Skin epidermis (tissue), 12 donors: ENCODE measurements at regions not wholly inside any gene's neighbourhood (a gene's known extent, or its start where the extent isn't known, plus 50 kb on each side); places are given as distances from the start of the nearest gene placed in this dataset.
A peak's percentile ranks its signal among the peaks of the same experiment; 100 is the strongest.
"Not testable (repeated sequence)": the region's sequence is repeated elsewhere in the genome, so short reads cannot be mapped to it uniquely, and the experiment has no call there.

Experiments used
- H3K27ac ChIP-seq, 21 experiments: fragments of 200-600 bp; sonication (generic) in 11 of 21; one replicate each; pipeline ENCODE4 v1.5.0; 2020; ENCODE audit warnings: mild to moderate bottlenecking in 3 of 21, inconsistent platforms in 2 of 21, moderate library complexity in 2 of 21
- H3K4me3 ChIP-seq, 7 experiments: fragments of 200-600 bp; sonication (generic) in 2 of 7; one replicate each; pipeline ENCODE4 v1.5.0; 2020; ENCODE audit warnings: inconsistent platforms in 2 of 7, mild to moderate bottlenecking in 2 of 7, moderate library complexity in 1 of 7

DNA sequence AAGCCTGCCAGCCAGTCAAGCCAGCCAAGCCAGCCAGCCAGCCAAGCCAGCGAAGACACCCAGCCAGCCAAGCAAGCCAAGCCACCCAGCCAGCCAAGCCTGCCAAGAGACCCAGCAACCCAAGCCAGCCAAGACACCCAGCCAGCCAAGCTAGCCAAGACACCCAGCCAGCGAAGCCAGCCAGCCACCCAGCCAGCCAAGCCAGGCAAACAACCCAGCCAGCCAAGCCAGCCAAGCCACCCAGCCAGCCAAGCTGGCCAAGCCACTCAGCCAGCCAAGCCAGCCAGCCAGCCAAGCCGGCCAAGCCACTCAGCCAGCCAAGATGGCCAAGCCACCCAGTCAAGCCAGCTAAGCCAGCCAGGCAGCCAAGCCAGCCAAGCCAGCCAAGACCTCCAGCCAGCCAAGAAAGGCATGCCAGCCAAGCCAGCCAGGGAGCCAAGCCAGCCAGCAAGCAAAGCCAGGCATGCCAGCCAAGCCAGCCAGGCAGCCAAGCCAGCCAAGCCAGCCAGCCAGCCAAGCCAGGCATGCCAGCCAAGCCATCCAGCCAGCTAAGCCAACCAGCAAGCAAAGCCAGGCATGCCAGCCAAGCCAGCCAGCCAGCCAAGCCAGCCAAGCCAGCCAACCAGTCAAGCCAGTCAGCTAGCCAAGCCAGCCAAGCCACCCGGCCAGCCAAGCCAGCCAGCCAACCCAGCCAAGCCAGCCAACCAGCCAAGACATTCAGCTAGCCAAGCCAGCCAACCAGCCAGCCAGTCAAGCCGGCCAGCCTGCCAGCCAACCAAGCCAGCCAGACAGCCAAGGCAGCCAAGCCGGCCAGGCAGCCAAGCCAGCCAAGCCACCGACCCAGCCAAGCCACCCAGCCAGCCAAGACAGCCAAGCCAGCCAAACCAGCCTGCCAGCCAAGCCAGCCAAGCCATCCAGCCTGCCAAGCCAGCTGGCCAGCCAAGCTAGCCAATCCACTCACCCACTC, 323.8 kb upstream of the PLGLB2 start:
- not testable (repeated sequence) for H3K4me3 ChIP-seq, H3K27ac ChIP-seq

DNA sequence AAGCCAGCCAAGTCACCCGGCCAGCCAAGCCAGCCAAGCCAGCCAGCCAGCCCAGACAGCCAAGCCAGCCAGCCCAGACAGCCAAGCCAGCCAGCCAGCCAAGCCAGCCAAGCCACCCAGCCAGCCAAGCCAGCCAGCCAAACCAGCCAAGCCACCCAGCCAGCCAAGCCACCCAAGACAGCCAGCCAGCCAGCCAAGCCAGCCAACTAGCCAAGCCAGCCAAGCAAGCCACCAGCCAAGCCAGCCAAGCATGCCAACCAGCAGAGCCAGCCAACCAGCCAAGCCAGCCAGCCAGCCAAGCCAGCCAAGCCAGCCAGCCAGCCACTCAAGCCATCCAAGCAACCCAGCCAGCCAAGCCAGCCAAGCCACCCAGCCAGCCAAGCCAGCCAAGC, 323.1 kb upstream of the PLGLB2 start:
- not testable (repeated sequence) for H3K4me3 ChIP-seq, H3K27ac ChIP-seq

GRCh38 chr2:87425191-87425590, 322.7 kb upstream of the PLGLB2 start:
- not testable (repeated sequence) for H3K27ac ChIP-seq, H3K4me3 ChIP-seq

- H3K27ac ChIP-seq, H3K4me3 ChIP-seq: not testable (repeated sequence)
These were observed 322.2 kb upstream of the PLGLB2 start for GRCh38 chr2:87425717-87426116.

DNA sequence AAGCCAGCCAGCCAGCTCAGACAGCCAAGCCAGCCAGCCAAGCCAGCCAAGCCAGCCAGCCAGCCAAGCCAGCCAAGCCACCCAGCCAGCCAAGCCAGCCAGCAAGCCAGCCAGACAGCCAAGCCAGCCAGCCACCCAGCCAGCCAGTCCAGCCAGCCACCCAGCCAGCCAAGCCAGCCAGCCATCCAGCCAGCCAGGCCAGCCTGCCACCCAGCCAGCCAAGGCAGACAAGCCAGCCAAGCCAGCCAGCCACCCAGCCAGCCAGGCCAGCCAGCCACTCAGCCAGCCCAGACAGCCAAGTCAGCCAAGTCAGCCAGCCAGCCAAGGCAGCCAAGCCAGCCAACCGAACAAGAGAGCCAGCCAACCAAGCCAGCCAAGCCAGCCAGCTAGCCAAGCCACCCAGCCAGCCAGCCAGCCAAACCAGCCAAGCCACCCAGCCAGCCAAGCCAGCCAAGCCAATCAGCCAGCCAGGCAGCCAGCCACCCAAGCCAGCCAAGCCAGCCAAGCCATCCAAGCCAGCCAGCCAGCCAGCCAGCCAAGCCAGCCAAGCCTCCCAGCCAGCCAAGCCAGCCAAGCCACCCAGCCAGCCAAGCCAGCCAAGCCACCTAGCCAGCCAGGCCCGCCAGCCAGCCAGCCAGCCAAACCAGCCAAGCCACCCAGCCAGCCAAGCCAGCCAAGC, 319.3 kb upstream of the PLGLB2 start:
- H3K4me3 ChIP-seq, H3K27ac ChIP-seq: not testable (repeated sequence)

GRCh38 chr2:87429206-87429930, 318.5 kb upstream of the PLGLB2 start:
- H3K27ac ChIP-seq = not testable (repeated sequence)

GRCh38 chr2:87429931-87430275, 318.0 kb upstream of the PLGLB2 start:
- not testable (repeated sequence) for H3K27ac ChIP-seq, H3K4me3 ChIP-seq

More at GRCh38 chr2:87429206-87429930, 318.5 kb upstream of the PLGLB2 start:
- not testable (repeated sequence) for H3K4me3 ChIP-seq

- not testable (repeated sequence) for H3K27ac ChIP-seq, H3K4me3 ChIP-seq
These were observed 316.8 kb upstream of the PLGLB2 start for GRCh38 chr2:87431051-87431450.

- not testable (repeated sequence) for H3K4me3 ChIP-seq, H3K27ac ChIP-seq
These were observed 315.0 kb upstream of the PLGLB2 start for GRCh38 chr2:87432711-87433453.

DNA sequence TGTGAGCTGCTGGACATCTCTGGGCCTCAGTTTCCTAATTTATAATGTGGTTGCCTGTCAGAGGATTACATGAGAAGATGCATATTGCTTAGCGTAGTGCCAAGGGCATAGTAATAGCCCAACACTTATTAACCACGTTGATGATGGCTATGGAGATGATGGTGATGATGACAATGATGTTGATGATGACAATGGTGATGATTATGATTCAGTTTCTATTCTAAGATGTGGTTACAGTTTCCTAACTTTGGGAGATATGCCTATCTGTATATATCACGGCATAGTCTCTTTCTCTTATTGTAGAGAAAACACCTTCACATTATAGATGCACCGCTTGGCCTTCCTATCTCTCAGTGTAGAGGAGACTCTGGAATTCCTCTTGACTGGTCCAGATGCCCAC, 311.9 kb upstream of the PLGLB2 start:
- H3K27ac ChIP-seq, H3K4me3 ChIP-seq: not testable (repeated sequence)

DNA sequence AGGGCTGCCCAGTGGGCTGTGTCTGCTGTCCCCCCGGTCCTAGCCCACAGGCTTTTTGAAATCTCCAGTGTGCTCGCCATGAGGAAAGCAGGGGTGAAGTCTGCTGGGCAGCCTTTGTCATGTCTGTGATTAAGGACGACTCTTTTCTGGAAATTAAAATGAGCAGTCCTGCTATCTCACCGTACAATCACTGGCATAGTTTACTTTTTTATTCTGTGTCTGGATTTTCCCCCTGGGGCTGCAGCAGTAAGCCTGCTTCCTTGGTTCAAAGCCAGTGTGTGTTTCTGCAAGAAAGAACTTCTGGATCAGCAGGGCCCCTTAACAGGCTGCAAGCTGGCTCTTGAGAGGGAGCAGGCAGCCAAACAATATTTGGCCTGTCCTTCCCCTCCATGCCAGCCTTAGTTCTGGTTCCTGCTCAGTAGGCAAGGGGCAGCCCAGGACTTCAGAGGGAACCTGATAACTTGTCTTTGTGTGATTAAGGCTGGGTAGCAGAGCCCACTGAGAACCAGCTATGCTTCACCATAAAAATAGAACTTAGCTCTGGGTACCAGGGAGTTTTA, 310.1 kb upstream of the PLGLB2 start:
- H3K4me3 ChIP-seq, H3K27ac ChIP-seq: not testable (repeated sequence)

GRCh38 chr2:87438780-87439454, 309.0 kb upstream of the PLGLB2 start:
- not testable (repeated sequence) for H3K4me3 ChIP-seq, H3K27ac ChIP-seq

DNA sequence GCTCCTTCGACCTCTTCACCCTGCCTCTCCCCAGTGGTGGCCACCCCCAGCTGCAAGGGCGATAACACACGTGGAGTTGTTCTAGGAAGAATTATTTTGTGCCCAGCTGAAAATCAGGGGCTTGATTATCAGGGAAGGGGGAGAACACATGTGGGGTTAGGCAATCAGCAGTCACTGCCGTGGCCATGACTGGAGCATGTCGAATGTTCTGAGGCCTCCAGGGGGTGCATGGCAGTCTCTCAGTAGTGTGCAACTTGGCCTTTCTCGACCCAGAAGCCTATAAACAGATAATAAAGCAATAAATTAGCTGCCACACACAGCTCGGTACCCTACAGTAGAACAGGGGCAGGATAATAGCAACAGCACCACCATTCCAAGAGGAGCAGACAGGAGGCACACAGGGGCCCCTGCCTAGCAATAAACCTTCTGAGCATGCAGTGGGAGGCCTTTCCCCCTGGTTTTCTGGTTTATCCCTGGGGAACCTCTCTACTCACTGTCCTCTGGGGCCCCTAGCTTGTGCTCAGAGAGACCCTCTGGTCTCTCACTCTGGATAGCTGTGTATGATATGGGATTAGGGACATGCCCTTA, 308.2 kb upstream of the PLGLB2 start:
- not testable (repeated sequence) for H3K4me3 ChIP-seq, H3K27ac ChIP-seq

- H3K4me3 ChIP-seq = not testable (repeated sequence)
These were observed 307.2 kb upstream of the PLGLB2 start for GRCh38 chr2:87440650-87441049.

DNA sequence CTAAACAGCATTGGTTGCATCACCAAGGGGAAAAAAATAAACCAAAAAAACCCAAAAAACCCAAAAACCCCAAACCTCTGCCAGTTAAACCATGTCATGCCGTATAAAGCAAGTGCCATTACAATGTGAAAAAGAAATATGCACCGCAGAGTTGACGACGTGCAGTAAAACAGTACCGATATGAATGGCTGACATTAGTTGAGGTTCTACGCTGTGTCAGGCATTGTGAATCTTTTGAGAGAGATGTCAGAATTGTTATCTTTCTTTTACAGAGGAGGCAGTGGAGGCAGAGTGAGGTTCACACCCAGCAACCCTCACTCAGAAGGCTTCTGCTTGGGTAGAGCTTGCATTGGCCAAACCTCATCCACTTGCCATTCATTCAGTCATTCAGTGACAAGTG, 306.5 kb upstream of the PLGLB2 start:
- H3K27ac ChIP-seq, H3K4me3 ChIP-seq: not testable (repeated sequence)

More at GRCh38 chr2:87440650-87441049, 307.2 kb upstream of the PLGLB2 start:
- H3K27ac ChIP-seq = not testable (repeated sequence)

DNA sequence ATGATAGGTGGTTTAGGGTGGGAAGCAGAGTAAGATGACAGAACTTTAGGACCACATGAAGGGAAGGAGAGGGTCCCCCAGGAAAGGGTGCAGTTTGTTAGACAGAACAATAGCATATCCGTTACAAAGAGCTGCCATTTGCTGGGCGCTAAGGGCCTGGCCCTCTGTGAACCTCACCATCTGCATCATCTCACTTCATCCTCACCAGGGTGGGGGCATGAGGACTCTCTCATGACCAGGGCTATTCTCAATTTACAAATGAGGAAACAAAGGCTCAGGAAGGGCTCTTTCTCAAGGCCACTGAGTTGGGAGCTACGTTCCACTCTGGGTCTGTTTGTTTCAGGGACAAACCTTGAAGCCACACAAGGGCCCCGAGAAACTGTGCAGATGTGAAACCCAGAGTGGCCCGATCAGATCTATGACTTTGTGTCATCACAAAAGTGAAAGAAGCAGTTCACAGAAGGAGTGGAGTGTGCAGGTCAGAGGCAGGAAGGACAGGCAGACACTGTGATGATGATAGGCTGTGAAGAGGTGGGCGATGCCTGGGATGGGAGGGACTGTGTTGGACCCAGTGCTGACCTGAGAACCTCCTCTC, 304.8 kb upstream of the PLGLB2 start:
- H3K27ac ChIP-seq = peak overlapping the region in 4 of 21 experiments; percentile 41 to 72 (median 43)
- H3K4me3 ChIP-seq = not testable (repeated sequence)

GRCh38 chr2:87444951-87445350, 302.9 kb upstream of the PLGLB2 start:
- H3K4me3 ChIP-seq = not testable (repeated sequence)
- peak overlapping the region in 1 of 21 experiments; percentile 67 for H3K27ac ChIP-seq
